H9 (cell line): ENCODE measurements at regions not wholly inside any gene's neighbourhood (a gene's known extent, or its start where the extent isn't known, plus 50 kb on each side); places are given as distances from the start of the nearest gene placed in this dataset.
"Not testable (repeated sequence)": the region's sequence is repeated elsewhere in the genome, so short reads cannot be mapped to it uniquely, and the experiment has no call there.

Source experiments
- DNase-seq: peaks from one replicate; pipeline ENCODE4 v3.0.0-alpha.2; 2017
- H2AFZ ChIP-seq: one replicate; pipeline ENCODE4 v1.6.1; 2013; ENCODE audit warnings: mild to moderate bottlenecking, low read length, control low read depth, moderate library complexity
- H2AK5ac ChIP-seq: 2 replicates; pipeline ENCODE4 v1.6.1; 2013; ENCODE audit warnings: low read length, control low read depth, mixed read lengths; ENCODE audit not compliant: insufficient read length
- H2BK120ac ChIP-seq: one replicate; pipeline ENCODE4 v1.6.1; 2013; ENCODE audit warnings: low read depth, mild to moderate bottlenecking, low read length, control low read depth, inconsistent platforms; ENCODE audit not compliant: poor library complexity, severe bottlenecking
- H2BK12ac ChIP-seq: 2 replicates; pipeline ENCODE4 v1.6.1; 2013; ENCODE audit warnings: low read length, control low read depth, mixed read lengths, low read depth; ENCODE audit not compliant: insufficient read length
- H2BK15ac ChIP-seq: 2 replicates; pipeline ENCODE4 v1.6.1; 2013; ENCODE audit warnings: low read depth, low read length, control low read depth
- H2BK20ac ChIP-seq: one replicate; pipeline ENCODE4 v1.6.1; 2013; ENCODE audit warnings: low read depth, mild to moderate bottlenecking, low read length, control low read depth, inconsistent platforms; ENCODE audit not compliant: poor library complexity, severe bottlenecking
- H2BK5ac ChIP-seq: 2 replicates; pipeline ENCODE4 v1.6.1; 2013; ENCODE audit warnings: low read length, control low read depth, mixed read lengths; ENCODE audit not compliant: insufficient read length
- H3K14ac ChIP-seq: 2 replicates; pipeline ENCODE4 v1.6.1; 2013; ENCODE audit warnings: low read length, control low read depth; ENCODE audit not compliant: insufficient read depth
- H3K18ac ChIP-seq: 2 replicates; pipeline ENCODE4 v1.6.1; 2013; ENCODE audit warnings: low read depth, mild to moderate bottlenecking, mixed read lengths, low read length, control low read depth; ENCODE audit not compliant: insufficient read length
- H3K23ac ChIP-seq: 2 replicates; pipeline ENCODE4 v1.6.1; 2013; ENCODE audit warnings: low read length, control low read depth, mixed read lengths, low read depth; ENCODE audit not compliant: insufficient read length
- H3K23me2 ChIP-seq: 2 replicates; pipeline ENCODE4 v1.6.1; 2013; ENCODE audit warnings: low read depth, mild to moderate bottlenecking, mixed read lengths, low read length, control low read depth; ENCODE audit not compliant: insufficient read length, poor library complexity, severe bottlenecking
- H3K27ac ChIP-seq: 2 replicates; pipeline ENCODE4 v1.5.1; 2013; ENCODE audit warnings: low read length, control low read depth, mixed read lengths, low read depth; ENCODE audit not compliant: insufficient read length
- H3K27me3 ChIP-seq: 2 replicates; pipeline ENCODE4 v1.6.1; 2013; ENCODE audit warnings: low read length, control low read depth, inconsistent platforms; ENCODE audit not compliant: insufficient read depth
- H3K4ac ChIP-seq: 2 replicates; pipeline ENCODE4 v1.6.1; 2013; ENCODE audit warnings: low read depth, mild to moderate bottlenecking, control low read depth, inconsistent platforms, low read length, moderate library complexity
- H3K4me1 ChIP-seq: 2 replicates; pipeline ENCODE4 v1.6.1; 2013; ENCODE audit warnings: low read length, control low read depth, inconsistent platforms; ENCODE audit not compliant: insufficient read depth
- H3K4me2 ChIP-seq: 2 replicates; pipeline ENCODE4 v1.6.1; 2013; ENCODE audit warnings: low read length, control low read depth, mixed read lengths; ENCODE audit not compliant: insufficient read length, insufficient read depth
- H3K56ac ChIP-seq: 2 replicates; pipeline ENCODE4 v1.6.1; 2013; ENCODE audit warnings: low read depth, mild to moderate bottlenecking, mixed read lengths, low read length, control low read depth; ENCODE audit not compliant: insufficient read length
- H3K79me1 ChIP-seq: 2 replicates; pipeline ENCODE4 v1.6.1; 2013; ENCODE audit warnings: low read depth, mild to moderate bottlenecking, moderate library complexity, low read length, control low read depth, inconsistent platforms; ENCODE audit not compliant: insufficient read depth, poor library complexity, severe bottlenecking
- H3K79me2 ChIP-seq: 2 replicates; pipeline ENCODE4 v1.6.1; 2013; ENCODE audit warnings: low read length, control low read depth, inconsistent platforms; ENCODE audit not compliant: insufficient read depth
- H3K9ac ChIP-seq: 2 replicates; pipeline ENCODE4 v1.6.1; 2013; ENCODE audit warnings: low read length, control low read depth, mixed read lengths; ENCODE audit not compliant: insufficient read length; ENCODE audit errors: extremely low read depth
- H3K9me3 ChIP-seq: one replicate; pipeline ENCODE4 v1.6.1; 2013; ENCODE audit warnings: low read depth, low read length, inconsistent platforms; ENCODE audit not compliant: control insufficient read depth
- H3T11ph ChIP-seq: one replicate; pipeline ENCODE4 v1.6.1; 2013; ENCODE audit warnings: mild to moderate bottlenecking, low read length, control low read depth, inconsistent platforms
- H4K20me1 ChIP-seq: one replicate; pipeline ENCODE4 v1.6.1; 2013; ENCODE audit not compliant: control insufficient read depth, insufficient read length, insufficient read depth
- H4K5ac ChIP-seq: 2 replicates; pipeline ENCODE4 v1.6.1; 2013; ENCODE audit warnings: low read depth, mild to moderate bottlenecking, mixed read lengths, low read length, control low read depth; ENCODE audit not compliant: insufficient read length
- H4K8ac ChIP-seq: replicated peaks from 2 replicates; pipeline ENCODE4 v1.6.1; 2013; ENCODE audit warnings: low read length, control low read depth, mixed read lengths, low read depth; ENCODE audit not compliant: insufficient read length
- H4K91ac ChIP-seq: 2 replicates; pipeline ENCODE4 v1.6.1; 2013; ENCODE audit warnings: low read depth, mild to moderate bottlenecking, moderate library complexity, mixed read lengths, low read length, control low read depth; ENCODE audit not compliant: insufficient read length
- H3K27ac Mint-ChIP-seq, 3 experiments: 2 replicates in 2 of 3; 3 replicates in 1 of 3; pipeline ENCODE4 v1.8.0; 2020 to 2021; ENCODE audit warnings: mixed read lengths in 3 of 3, mild to moderate bottlenecking in 1 of 3, moderate library complexity in 1 of 3
- H3K27me3 Mint-ChIP-seq: 2 replicates; pipeline ENCODE4 v1.8.0; 2021; ENCODE audit warnings: low read depth, mild to moderate bottlenecking, moderate library complexity, mixed read lengths
- H3K36me3 Mint-ChIP-seq, 3 experiments: 2 replicates in 2 of 3; 3 replicates in 1 of 3; pipeline ENCODE4 v1.8.0; 2020 to 2021; ENCODE audit warnings: low read depth in 3 of 3, mixed read lengths in 3 of 3; ENCODE audit not compliant: insufficient read depth in 1 of 3
- H3K4me1 Mint-ChIP-seq, 2 experiments: 2 replicates each; pipeline ENCODE4 v1.8.0; 2020; ENCODE audit warnings: mixed read lengths in 2 of 2
- H3K4me3 Mint-ChIP-seq, 2 experiments: 2 replicates in 1 of 2; 3 replicates in 1 of 2; pipeline ENCODE4 v1.8.0; 2020 to 2021; ENCODE audit warnings: mild to moderate bottlenecking in 2 of 2, mixed read lengths in 2 of 2, moderate library complexity in 1 of 2
- H3K9me3 Mint-ChIP-seq, 2 experiments: 2 replicates in 1 of 2; 3 replicates in 1 of 2; pipeline ENCODE4 v1.8.0; 2020; ENCODE audit warnings: mild to moderate bottlenecking in 2 of 2, mixed read lengths in 2 of 2, moderate library complexity in 1 of 2
- WGBS: extraction: QIAGEN DNeasy Blood & Tissue Kit; methylation state at CpG from one replicate; pipeline ENCODE4 v1.1.7; 2013; ENCODE audit warnings: missing lambda C conversion rate, low lambda C conversion rate, mixed read lengths; ENCODE audit not compliant: insufficient read length; ENCODE audit errors: extremely low coverage; 5-methylcytosine and 5-hydroxymethylcytosine counted together
- TF ChIP-seq, protein P1 (sequence below): fragments of 200-600 bp; sonication (generic); conservative IDR thresholded peaks from 3 replicates; pipeline ENCODE4 v1.8.0; 2021; ENCODE audit warnings: antibody characterized with exemption, mild to moderate bottlenecking

DNA sequence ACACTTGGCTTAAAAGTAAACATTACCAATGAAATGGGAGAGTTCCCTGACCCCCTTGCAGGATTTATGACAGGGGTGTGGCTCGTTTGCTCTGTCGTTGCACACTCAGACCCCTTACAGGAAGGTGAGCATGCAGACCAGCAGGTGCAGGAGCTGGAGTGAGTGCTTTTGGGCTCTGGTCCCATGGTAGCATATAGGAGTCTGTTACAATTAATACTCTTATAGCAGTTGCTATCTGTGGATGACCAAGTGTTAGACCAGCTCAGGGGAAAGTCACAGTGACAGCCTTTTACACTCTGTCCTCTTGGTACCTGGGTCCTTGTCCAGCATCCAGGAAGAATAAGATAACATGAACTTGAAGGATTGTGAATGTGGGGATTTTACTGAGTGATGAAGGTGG lies 1177.5 kb downstream of the NSUN3 start:
- H3K79me2 ChIP-seq, result no peaks in the 10 kb centered on the region
- no peak overlapping the region for H3K27ac Mint-ChIP-seq
- H4K8ac ChIP-seq, result no peak overlapping the region
- no peak overlapping the region for H3K18ac ChIP-seq
- H3K4me3 Mint-ChIP-seq, result no peak overlapping the region
- no peaks in the 10 kb centered on the region for H3K23me2 ChIP-seq
- H4K20me1 ChIP-seq, result no peaks in the 10 kb centered on the region
- H3T11ph ChIP-seq, result no peak overlapping the region
- H3K9me3 Mint-ChIP-seq, result no peaks in the 10 kb centered on the region
- no peak overlapping the region for H2BK20ac ChIP-seq
- H3K36me3 Mint-ChIP-seq, result no peaks in the 10 kb centered on the region
- H2BK5ac ChIP-seq, result no peak overlapping the region
- H3K9ac ChIP-seq, result no peak overlapping the region
- no peak overlapping the region for H2BK15ac ChIP-seq
- H3K9me3 ChIP-seq, result no peaks in the 10 kb centered on the region
- no peak overlapping the region for H2BK12ac ChIP-seq
- H3K4ac ChIP-seq, result no peak overlapping the region
- no peak overlapping the region for H3K23ac ChIP-seq
- DNase-seq, result no peak
- H3K79me1 ChIP-seq, result no peaks in the 10 kb centered on the region
- no peak overlapping the region for H2BK120ac ChIP-seq
- no peak overlapping the region for H3K27ac ChIP-seq
- H3K4me2 ChIP-seq, result no peak overlapping the region
- H3K27me3 ChIP-seq, result no peaks in the 10 kb centered on the region
- H3K14ac ChIP-seq, result no peak overlapping the region
- WGBS, result no CpG with 5 or more reads among the region's 2 CpGs
- TF ChIP-seq, protein P1, sequence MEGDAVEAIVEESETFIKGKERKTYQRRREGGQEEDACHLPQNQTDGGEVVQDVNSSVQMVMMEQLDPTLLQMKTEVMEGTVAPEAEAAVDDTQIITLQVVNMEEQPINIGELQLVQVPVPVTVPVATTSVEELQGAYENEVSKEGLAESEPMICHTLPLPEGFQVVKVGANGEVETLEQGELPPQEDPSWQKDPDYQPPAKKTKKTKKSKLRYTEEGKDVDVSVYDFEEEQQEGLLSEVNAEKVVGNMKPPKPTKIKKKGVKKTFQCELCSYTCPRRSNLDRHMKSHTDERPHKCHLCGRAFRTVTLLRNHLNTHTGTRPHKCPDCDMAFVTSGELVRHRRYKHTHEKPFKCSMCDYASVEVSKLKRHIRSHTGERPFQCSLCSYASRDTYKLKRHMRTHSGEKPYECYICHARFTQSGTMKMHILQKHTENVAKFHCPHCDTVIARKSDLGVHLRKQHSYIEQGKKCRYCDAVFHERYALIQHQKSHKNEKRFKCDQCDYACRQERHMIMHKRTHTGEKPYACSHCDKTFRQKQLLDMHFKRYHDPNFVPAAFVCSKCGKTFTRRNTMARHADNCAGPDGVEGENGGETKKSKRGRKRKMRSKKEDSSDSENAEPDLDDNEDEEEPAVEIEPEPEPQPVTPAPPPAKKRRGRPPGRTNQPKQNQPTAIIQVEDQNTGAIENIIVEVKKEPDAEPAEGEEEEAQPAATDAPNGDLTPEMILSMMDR, result no peak
- no peak overlapping the region for H2AK5ac ChIP-seq
- no peaks in the 10 kb centered on the region for H3K27me3 Mint-ChIP-seq
- no peaks in the 10 kb centered on the region for H3K4me1 Mint-ChIP-seq
- no peak overlapping the region for H4K5ac ChIP-seq
- H2AFZ ChIP-seq, result no peak overlapping the region
- H3K56ac ChIP-seq, result no peak overlapping the region
- no peaks in the 10 kb centered on the region for H3K4me1 ChIP-seq
- no peak overlapping the region for H4K91ac ChIP-seq

DNA sequence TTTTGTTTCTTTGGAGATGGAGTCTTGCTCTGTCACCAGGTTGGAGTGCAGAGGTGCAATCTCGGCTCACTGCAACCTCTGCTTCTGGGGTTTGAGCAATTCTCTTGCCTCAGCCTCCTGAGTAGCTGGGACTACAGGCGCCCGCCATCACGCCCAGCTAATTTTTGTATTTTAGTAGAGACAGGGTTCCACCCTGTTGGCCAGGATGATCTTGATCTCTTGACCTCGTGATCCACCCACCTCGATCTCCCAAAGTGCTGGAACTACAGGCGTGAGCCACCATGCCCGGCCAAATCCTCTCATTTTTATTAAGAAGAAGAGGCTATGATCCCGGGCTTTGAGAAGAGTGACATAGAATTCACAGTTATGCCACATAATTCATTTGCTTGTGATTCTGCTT lies 1178.4 kb downstream of the NSUN3 start:
- H4K5ac ChIP-seq, H3K23me2 ChIP-seq, H3K9me3 ChIP-seq, H2BK15ac ChIP-seq, H3K23ac ChIP-seq, H2BK5ac ChIP-seq, H3K4ac ChIP-seq, H3K36me3 Mint-ChIP-seq, H3K9ac ChIP-seq, H2AK5ac ChIP-seq, H3K56ac ChIP-seq, H3K18ac ChIP-seq, H3K27me3 ChIP-seq, H2BK120ac ChIP-seq, H3K4me1 ChIP-seq, H4K91ac ChIP-seq, H3K27me3 Mint-ChIP-seq, H3T11ph ChIP-seq, DNase-seq, H3K27ac Mint-ChIP-seq, H3K79me1 ChIP-seq, H2AFZ ChIP-seq, H4K8ac ChIP-seq, H3K79me2 ChIP-seq, H4K20me1 ChIP-seq, H2BK20ac ChIP-seq, H2BK12ac ChIP-seq, H3K4me3 Mint-ChIP-seq, H3K14ac ChIP-seq, H3K9me3 Mint-ChIP-seq, H3K4me2 ChIP-seq, H3K27ac ChIP-seq, H3K4me1 Mint-ChIP-seq: not testable (repeated sequence)
- no CpG with 5 or more reads among the region's 9 CpGs for WGBS
